Testis (tissue), 2 donors: ENCODE measurements at regions not wholly inside any gene's neighbourhood (a gene's known extent, or its start where the extent isn't known, plus 50 kb on each side); places are given as distances from the start of the nearest gene placed in this dataset.

ENCODE experiments used
- POLR2A ChIP-seq: fragments of 450-650 bp; IDR thresholded peaks from one replicate; pipeline ENCODE4 v1.6.1; 2017; ENCODE audit warnings: antibody characterized with exemption, mild to moderate bottlenecking, moderate library complexity
- TF ChIP-seq, protein P1 (sequence below), 3 experiments: fragments of 450-650 bp in 2 of 3; fragments of 200-600 bp in 1 of 3; sonication (generic) in 1 of 3; IDR thresholded peaks; one replicate each; pipeline ENCODE4 v1.5.1; 2016 to 2019; ENCODE audit warnings: antibody characterized with exemption in 3 of 3, mild to moderate bottlenecking in 2 of 3, moderate library complexity in 1 of 3

DNA sequence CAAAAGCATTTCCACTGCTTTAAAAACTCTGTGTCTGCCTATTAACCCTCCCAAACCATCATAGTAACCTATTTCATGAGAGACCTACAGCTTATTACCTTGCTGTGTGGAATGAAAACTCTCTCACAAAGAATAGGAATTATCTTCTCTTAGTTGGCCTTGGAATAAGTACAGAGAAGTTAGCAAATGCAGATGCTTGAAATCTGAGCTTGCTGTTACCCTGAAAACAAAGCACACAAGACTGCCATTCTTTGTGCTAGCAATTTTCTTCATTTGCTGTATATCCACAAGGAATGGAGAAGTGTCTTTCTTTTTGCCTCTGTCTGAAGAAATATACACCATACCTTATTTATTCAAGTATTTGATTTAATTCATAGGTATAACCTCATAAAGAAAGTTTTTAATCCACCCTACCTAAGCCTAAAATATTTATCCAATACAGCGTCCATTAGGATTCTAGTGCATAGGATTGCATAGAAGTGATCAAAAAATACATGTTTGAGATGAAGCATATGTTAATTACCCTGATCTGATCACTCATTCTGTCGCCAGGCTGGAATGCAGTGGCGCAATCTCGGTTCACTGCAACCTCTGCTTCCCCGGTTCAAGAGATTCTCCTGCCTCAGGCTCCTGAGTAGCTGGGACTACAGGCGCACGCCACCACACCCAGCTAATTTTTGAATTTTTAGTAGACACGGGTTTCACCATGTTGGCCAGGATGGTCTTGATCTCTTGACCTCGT, 451.1 kb downstream of the LTN1 start:
- no peak for TF ChIP-seq POLR2A
- TF ChIP-seq, protein P1, sequence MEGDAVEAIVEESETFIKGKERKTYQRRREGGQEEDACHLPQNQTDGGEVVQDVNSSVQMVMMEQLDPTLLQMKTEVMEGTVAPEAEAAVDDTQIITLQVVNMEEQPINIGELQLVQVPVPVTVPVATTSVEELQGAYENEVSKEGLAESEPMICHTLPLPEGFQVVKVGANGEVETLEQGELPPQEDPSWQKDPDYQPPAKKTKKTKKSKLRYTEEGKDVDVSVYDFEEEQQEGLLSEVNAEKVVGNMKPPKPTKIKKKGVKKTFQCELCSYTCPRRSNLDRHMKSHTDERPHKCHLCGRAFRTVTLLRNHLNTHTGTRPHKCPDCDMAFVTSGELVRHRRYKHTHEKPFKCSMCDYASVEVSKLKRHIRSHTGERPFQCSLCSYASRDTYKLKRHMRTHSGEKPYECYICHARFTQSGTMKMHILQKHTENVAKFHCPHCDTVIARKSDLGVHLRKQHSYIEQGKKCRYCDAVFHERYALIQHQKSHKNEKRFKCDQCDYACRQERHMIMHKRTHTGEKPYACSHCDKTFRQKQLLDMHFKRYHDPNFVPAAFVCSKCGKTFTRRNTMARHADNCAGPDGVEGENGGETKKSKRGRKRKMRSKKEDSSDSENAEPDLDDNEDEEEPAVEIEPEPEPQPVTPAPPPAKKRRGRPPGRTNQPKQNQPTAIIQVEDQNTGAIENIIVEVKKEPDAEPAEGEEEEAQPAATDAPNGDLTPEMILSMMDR (IDR thresholded peaks at IDR 0.05): no peak
